H54 (cell line): ENCODE measurements at regions not wholly inside any gene's neighbourhood (a gene's known extent, or its start where the extent isn't known, plus 50 kb on each side); places are given as distances from the start of the nearest gene placed in this dataset.

Experiments
- DNase-seq: peaks from one replicate; pipeline ENCODE4 v3.0.0; 2011; ENCODE audit warnings: low spot score, mixed read lengths; ENCODE audit not compliant: insufficient read length
- FAIRE-seq: peaks from 3 replicates; lab custom pipeline; 2011; peaks lifted over from hg19 to GRCh38; lab: Jason Lieb, UNC
- POLR2A ChIP-seq: IDR thresholded peaks from 2 replicates; pipeline ENCODE4 v1.6.1; 2011; ENCODE audit warnings: low read depth, mild to moderate bottlenecking, low read length

DNA sequence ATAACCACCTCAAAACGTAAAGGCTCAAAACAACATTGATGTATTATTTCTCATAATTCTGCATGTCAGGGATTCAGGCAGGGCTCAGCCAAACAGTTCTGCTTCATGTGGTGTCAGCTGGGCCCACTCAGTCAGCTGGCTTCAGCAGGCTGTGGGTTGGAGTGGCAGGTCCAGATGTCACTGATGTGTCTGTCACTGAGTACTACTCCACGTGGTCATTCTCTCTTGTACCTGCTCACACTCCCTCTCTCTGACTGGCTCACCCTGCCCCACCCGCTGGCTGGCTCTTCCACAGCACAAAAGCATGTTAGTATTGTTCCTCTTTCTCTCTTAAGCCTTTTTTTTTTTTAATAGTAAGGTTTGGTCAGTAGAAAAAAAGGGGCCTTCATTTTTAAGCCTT lies 182.4 kb downstream of the DICER1 start:
- FAIRE-seq: no peak
- DNase-seq: no peak

GRCh38 chr14:94974422-94974821 lies 182.9 kb downstream of the DICER1 start:
- DNase-seq (no peak), FAIRE-seq (no peak)
- TF ChIP-seq POLR2A: no peak

More for the DNA sequence above, 182.4 kb downstream of the DICER1 start:
- no peak for TF ChIP-seq POLR2A

- DNase-seq (no peak), FAIRE-seq (no peak)
- TF ChIP-seq POLR2A: no peak
These were observed 185.6 kb downstream of the DICER1 start for GRCh38 chr14:94971750-94972149.

GRCh38 chr14:94970941-94971730 lies 186.2 kb downstream of the DICER1 start:
- FAIRE-seq (no peak), DNase-seq (no peak)
- TF ChIP-seq POLR2A: no peak

DNA sequence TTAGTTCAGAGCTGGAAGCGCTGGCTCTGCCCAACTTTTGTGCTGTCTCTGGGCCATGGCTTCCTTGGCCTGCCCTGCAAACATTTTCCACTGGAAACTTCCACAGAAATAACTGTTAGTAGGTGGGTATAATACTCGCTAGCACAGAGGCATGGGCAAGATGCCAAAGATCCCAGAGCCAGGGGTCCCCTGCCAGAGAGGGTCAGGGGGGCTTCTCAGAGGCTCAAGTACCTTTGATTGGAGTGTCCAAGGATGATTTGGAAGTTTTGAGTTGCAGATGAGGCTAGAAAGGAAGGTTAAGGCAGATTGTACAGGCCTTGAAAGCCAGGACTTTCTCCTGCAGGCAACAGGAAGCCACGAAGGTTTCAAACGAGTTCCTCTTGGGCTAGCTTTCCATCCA lies 187.6 kb downstream of the DICER1 start:
- FAIRE-seq: no peak
- DNase-seq: no peak
- TF ChIP-seq POLR2A: no peak

DNA sequence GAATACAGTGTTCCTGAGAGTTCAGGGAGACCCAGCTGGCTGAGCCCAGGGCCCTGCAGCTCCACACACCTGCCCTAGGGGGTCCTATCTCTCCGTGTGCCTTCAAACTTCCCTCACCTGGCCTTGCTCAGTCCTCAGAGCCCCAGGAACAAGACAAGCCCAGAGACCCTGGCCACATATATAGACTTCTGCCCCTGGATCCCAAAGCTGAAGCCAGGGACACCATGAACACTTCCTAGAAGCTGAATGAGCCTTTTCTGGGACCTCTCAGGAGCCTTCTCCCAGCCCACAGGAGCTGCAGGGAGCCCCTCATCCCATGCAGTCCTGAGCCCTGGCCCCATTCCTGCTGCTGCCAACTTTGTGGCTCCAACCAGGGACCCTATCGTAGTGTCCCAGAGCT lies 190.5 kb downstream of the DICER1 start:
- FAIRE-seq (no peak), DNase-seq (no peak)
- no peak for TF ChIP-seq POLR2A

DNA sequence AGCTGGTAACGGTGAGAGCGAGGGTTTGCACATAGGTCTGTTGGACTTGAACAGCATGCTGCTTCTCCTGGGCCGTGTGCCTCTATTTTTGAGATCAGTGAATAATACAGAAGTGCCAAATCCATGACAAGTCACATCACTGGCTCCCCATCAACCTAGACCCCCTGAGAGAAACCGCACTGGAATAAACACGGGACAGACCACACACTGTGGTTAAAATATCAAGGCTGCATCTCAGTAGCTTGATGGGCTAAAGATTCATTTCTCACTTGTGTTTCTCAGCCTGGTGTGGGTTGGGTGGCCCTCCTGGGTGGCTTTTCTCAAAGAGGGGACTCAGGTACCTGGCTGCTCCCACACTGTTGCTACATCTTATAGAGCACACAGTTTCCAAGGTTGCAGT lies 191.0 kb downstream of the DICER1 start:
- no peak for TF ChIP-seq POLR2A
- FAIRE-seq (no peak), DNase-seq (no peak)

- FAIRE-seq: no peak
These were observed 191.6 kb downstream of the DICER1 start for GRCh38 chr14:94965551-94966313.

GRCh38 chr14:94964931-94965330 lies 192.4 kb downstream of the DICER1 start:
- no peak for TF ChIP-seq POLR2A
- FAIRE-seq (no peak), DNase-seq (no peak)

More at GRCh38 chr14:94965551-94966313, 191.6 kb downstream of the DICER1 start:
- TF ChIP-seq POLR2A: no peak
- no peak for DNase-seq

GRCh38 chr14:94964181-94964580 lies 193.1 kb downstream of the DICER1 start:
- no peak for FAIRE-seq
- no peak for DNase-seq
- TF ChIP-seq POLR2A: no peak

GRCh38 chr14:94963051-94963450 lies 193.1 kb upstream of the GSC start:
- DNase-seq: no peak
- TF ChIP-seq POLR2A: no peak
- FAIRE-seq: no peak

GRCh38 chr14:94962166-94962575 lies 192.3 kb upstream of the GSC start:
- DNase-seq (no peak), FAIRE-seq (no peak)
- no peak for TF ChIP-seq POLR2A

DNA sequence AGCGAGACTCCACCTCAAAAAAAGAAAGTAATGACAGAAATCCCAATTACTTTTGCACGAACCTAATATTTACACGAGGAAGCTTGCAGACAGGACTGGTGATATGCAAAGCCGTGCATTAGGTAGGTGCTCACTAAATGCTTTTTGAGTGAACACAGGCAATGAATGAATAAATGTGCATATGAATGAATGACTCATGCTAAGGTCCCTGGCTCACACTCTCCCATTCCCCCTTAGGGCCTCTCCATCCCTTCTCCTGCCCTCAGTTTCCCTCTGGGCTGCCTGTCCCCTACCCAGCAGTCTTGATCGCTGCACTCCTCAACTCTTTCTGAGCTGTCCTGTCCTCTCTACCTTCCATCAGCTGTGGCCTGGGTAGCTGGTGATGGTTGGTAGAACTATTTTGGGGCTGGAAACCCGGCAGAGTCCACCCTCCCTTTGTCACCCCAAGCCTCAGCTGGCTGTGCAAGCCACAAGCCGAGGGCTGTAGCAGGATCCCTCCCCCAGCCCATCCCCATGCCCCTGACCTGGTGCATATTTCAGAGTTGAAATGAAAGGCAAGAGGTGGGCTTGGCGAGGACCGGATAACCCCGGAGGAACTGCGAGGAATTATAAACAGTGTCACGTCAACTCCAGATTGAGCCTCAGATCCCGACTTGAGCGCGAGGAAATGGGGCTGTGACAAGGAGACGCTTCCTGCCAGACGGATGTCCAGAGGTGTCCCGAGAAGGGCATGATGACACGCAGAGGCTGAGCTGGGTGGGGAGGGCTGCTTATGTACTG lies 191.7 kb upstream of the GSC start:
- FAIRE-seq: no peak
- no peak for DNase-seq
- TF ChIP-seq POLR2A: no peak
